K562 (cell line): ENCODE measurements at regions not wholly inside any gene's neighbourhood (a gene's known extent, or its start where the extent isn't known, plus 50 kb on each side); places are given as distances from the start of the nearest gene placed in this dataset.

Experiments used
- ATAC-seq: fragments of 200-7000 bp; cut with Tn5 transposase; 3 replicates; pipeline ENCODE4 v1.9.1; 2020; ENCODE audit warnings: moderate library complexity
- BruUV-seq: library from RNA; stranded (reverse); fragments of 400-500 nt; replicated peaks from 2 replicates; lab custom pipeline; 2021; lab: Mats Ljungman, UMichigan
- CTCF ChIA-PET: fragments of 300-600 bp; formaldehyde crosslinking; extraction: SDS; loops from one replicate; lab custom pipeline; 2021; ENCODE audit warnings: low intra/inter-chr PET ratio; lab: Yijun Ruan, JAX
- POLR2A ChIA-PET: fragments of 300-600, 350-650 bp; sonication (Branson Sonifier 250); formaldehyde crosslinking; extraction: SDS; loops from one replicate; lab custom pipeline; 2021; ENCODE audit warnings: antibody characterized with exemption, inconsistent platforms; lab: Yijun Ruan, JAX
- DNase-seq, 4 experiments: peaks; one replicate each; pipeline versions ENCODE4 v3.0.0 to v3.0.0-alpha.2; 2011 to 2018; ENCODE audit warnings: low spot score in 3 of 4, mixed read lengths in 3 of 4; ENCODE audit errors: extremely low read depth in 1 of 4
- FAIRE-seq: peaks from 2 replicates; lab custom pipeline; 2011; peaks lifted over from hg19 to GRCh38; lab: Jason Lieb, UNC
- H2AFZ ChIP-seq: 2 replicates; pipeline ENCODE4 v1.6.0; 2011; ENCODE audit warnings: low read depth, low read length, control low read depth, inconsistent platforms
- H3K27ac ChIP-seq: fragments of 200-600 bp; 3 replicates; pipeline ENCODE4 v1.8.0; 2011; ENCODE audit warnings: low read depth, mild to moderate bottlenecking, control low read depth, inconsistent platforms, low read length, moderate library complexity, mixed read lengths; ENCODE audit errors: extremely low read depth
- H3K27me3 ChIP-seq, 2 experiments: fragments of 300-600 bp in 1 of 2; 2 replicates in 1 of 2; 3 replicates in 1 of 2; pipeline versions ENCODE4 v1.6.0 to v1.8.0; 2011; ENCODE audit warnings: inconsistent platforms in 2 of 2, low read length in 2 of 2, mild to moderate bottlenecking in 1 of 2, mixed read lengths in 1 of 2, moderate library complexity in 1 of 2; ENCODE audit not compliant: control insufficient read depth in 2 of 2, insufficient read depth in 2 of 2
- H3K36me3 ChIP-seq: fragments of 300-600 bp; 3 replicates; pipeline ENCODE4 v1.8.0; 2011; ENCODE audit warnings: mild to moderate bottlenecking, low read length, inconsistent platforms; ENCODE audit not compliant: control insufficient read depth, insufficient read depth
- H3K4me1 ChIP-seq, 2 experiments: fragments of 200-600 bp in 1 of 2; replicated peaks in 1 of 2; 2 replicates in 1 of 2; 3 replicates in 1 of 2; pipeline versions ENCODE4 v1.5.1 to v1.8.0; 2011; ENCODE audit warnings: inconsistent platforms in 2 of 2, low read length in 2 of 2, mild to moderate bottlenecking in 1 of 2, mixed read lengths in 1 of 2, moderate library complexity in 1 of 2; ENCODE audit not compliant: control insufficient read depth in 2 of 2, insufficient read depth in 2 of 2
- H3K4me2 ChIP-seq: 2 replicates; pipeline ENCODE4 v1.6.1; 2011; ENCODE audit warnings: low read length, control low read depth, inconsistent platforms, mixed read lengths; ENCODE audit not compliant: insufficient read depth
- H3K4me3 ChIP-seq: fragments of 200-600 bp; sonication (generic), shearing (Covaris generic); 2 replicates; pipeline ENCODE4 v1.5.1; 2016; ENCODE audit warnings: control low read depth, inconsistent platforms
- H3K79me2 ChIP-seq: fragments of 200-600 bp; 3 replicates; pipeline ENCODE4 v1.8.0; 2011; ENCODE audit warnings: low read length, inconsistent platforms; ENCODE audit not compliant: control insufficient read depth, insufficient read depth
- H3K9ac ChIP-seq, 2 experiments: 2 replicates each; pipeline versions ENCODE4 v1.6.0 to v1.6.1; 2011; ENCODE audit warnings: low read depth in 2 of 2, low read length in 2 of 2, control low read depth in 1 of 2, inconsistent platforms in 1 of 2, mild to moderate bottlenecking in 1 of 2, mixed read lengths in 1 of 2; ENCODE audit not compliant: insufficient read depth in 1 of 2
- H3K9me1 ChIP-seq: one replicate; pipeline ENCODE4 v1.6.0; 2011; ENCODE audit warnings: inconsistent platforms, mild to moderate bottlenecking, low read length, moderate library complexity; ENCODE audit not compliant: control insufficient read depth, insufficient read depth
- H3K9me3 ChIP-seq: replicated peaks from 2 replicates; pipeline ENCODE4 v1.5.1; 2011; ENCODE audit warnings: low read depth, low read length, inconsistent platforms; ENCODE audit not compliant: control insufficient read depth, insufficient read depth
- H4K20me1 ChIP-seq: replicated peaks from 2 replicates; pipeline ENCODE4 v1.6.1; 2011; ENCODE audit warnings: low read length, inconsistent platforms, mixed read lengths; ENCODE audit not compliant: control insufficient read depth, insufficient read depth
- CHD7 ChIP-seq: fragments of 200-600 bp; sonication (generic); IDR thresholded peaks from one replicate; pipeline ENCODE4 v1.6.1; 2012; ENCODE audit warnings: mild to moderate bottlenecking, low read depth, low read length, inconsistent platforms
- ZNF184 ChIP-seq: sonication (generic); formaldehyde crosslinking; IDR thresholded peaks from 2 replicates; pipeline ENCODE4 v1.5.0; 2020; ENCODE audit warnings: missing genetic modification reagents
- ZNF79 ChIP-seq: fragments of 250-450 bp; sonication (Bioruptor Pico); IDR thresholded peaks from 2 replicates; pipeline ENCODE4 v1.4.0; 2020; ENCODE audit warnings: low read depth, mild to moderate bottlenecking, moderate library complexity
- WGBS: fragments of 100-300 bp; shearing (Covaris generic); methylation state at CpG from one replicate; pipeline ENCODE4 v1.1.6; 2016; ENCODE audit warnings: low coverage, mixed read lengths; ENCODE audit not compliant: insufficient coverage; ENCODE audit errors: missing lambda C conversion rate; 5-methylcytosine and 5-hydroxymethylcytosine counted together
- in situ Hi-C: fragments of 300-500 bp; cut with MboI; formaldehyde crosslinking; loops from 4 replicates; pipeline ENCODE4 v1.15.0; 2018; ENCODE audit warnings: inconsistent platforms, mixed read lengths
- intact Hi-C: fragments of 100-400 bp; cut with micrococcal nuclease; formaldehyde crosslinking; loops from 2 replicates; pipeline ENCODE4 v1.14.2; 2022

- no peaks in the 10 kb centered on the region for H3K9me3 ChIP-seq
- H4K20me1 ChIP-seq: no peaks in the 10 kb centered on the region
- FAIRE-seq: no peak
- no peaks in the 10 kb centered on the region for H3K4me1 ChIP-seq
- ATAC-seq: no peak
- no peak overlapping the region for H3K4me3 ChIP-seq
- DNase-seq: no peak
- ChIA-PET POLR2A (no interaction called here), CTCF (no interaction called here)
- no peak overlapping the region for H3K27ac ChIP-seq
- no peak overlapping the region for H2AFZ ChIP-seq
- H3K36me3 ChIP-seq: no peaks in the 10 kb centered on the region
- WGBS: 0% methylated on average over 2 of the region's 2 CpGs
- BruUV-seq: no TSS peak
- TF ChIP-seq ZNF79: no peak
- TF ChIP-seq ZNF184: peak; percentile 68; the same call in 1 of the 2 replicates
- H3K9ac ChIP-seq: no peak overlapping the region
- in situ Hi-C loops: no loop called here
- no peak overlapping the region for H3K4me2 ChIP-seq
- H3K79me2 ChIP-seq: no peaks in the 10 kb centered on the region
- no peaks in the 10 kb centered on the region for H3K27me3 ChIP-seq
- intact Hi-C loops: no loop called here
- no peaks in the 10 kb centered on the region for H3K9me1 ChIP-seq
Measured at GRCh38 chr5:51694826-51695225, 311.6 kb downstream of the ISL1 start.

- Histone ChIP-seq H3K27me3 (no peaks in the 10 kb centered on the region), H3K9ac (no peak overlapping the region), H4K20me1 (no peaks in the 10 kb centered on the region), H3K9me1 (no peaks in the 10 kb centered on the region), H3K9me3 (no peaks in the 10 kb centered on the region), H3K4me2 (no peak overlapping the region), H3K4me1 (no peaks in the 10 kb centered on the region), H2AFZ (no peak overlapping the region), H3K27ac (no peak overlapping the region), H3K79me2 (no peaks in the 10 kb centered on the region), H3K36me3 (no peaks in the 10 kb centered on the region), H3K4me3 (no peak overlapping the region)
- WGBS: 0% methylated on average over 3 of the region's 3 CpGs
- no peak for ATAC-seq
- DNase-seq: no peak
- TF ChIP-seq CHD7: no peak
- ChIA-PET CTCF (no interaction called here), POLR2A (no interaction called here)
- in situ Hi-C loops: no loop called here
- intact Hi-C loops: no loop called here
- BruUV-seq: no TSS peak
- FAIRE-seq: no peak
Measured at GRCh38 chr5:51696122-51696521, 312.9 kb downstream of the ISL1 start.
